Cardiac fibroblast (primary cell): ENCODE measurements at regions not wholly inside any gene's neighbourhood (a gene's known extent, or its start where the extent isn't known, plus 50 kb on each side); places are given as distances from the start of the nearest gene placed in this dataset.

Source experiments
- DNase-seq, 2 donors: peaks; one replicate each; pipeline versions ENCODE4 v3.0.0 to v3.0.0-alpha.2; 2010; ENCODE audit warnings: low read depth in 2 of 2
- H3K4me3 ChIP-seq, 2 donors: replicated peaks in 1 of 2; 1 replicate in 1 of 2; 2 replicates in 1 of 2; pipeline ENCODE4 v1.5.1; 2011; ENCODE audit warnings: low read depth in 2 of 2, low read length in 2 of 2, mild to moderate bottlenecking in 2 of 2, moderate library complexity in 1 of 2
- CTCF ChIP-seq: IDR thresholded peaks from one replicate; pipeline ENCODE4 v1.5.1; 2011; ENCODE audit warnings: low read depth, mild to moderate bottlenecking, low read length, inconsistent platforms

GRCh38 chr1:61518670-61519400 is 206.1 kb downstream of the TM2D1 start:
- H3K4me3 ChIP-seq, result no peak overlapping the region
- TF ChIP-seq CTCF, result peak; percentile 5
- DNase-seq, result peak in 1 of 2 donors; percentile 18

GRCh38 chr1:61517345-61517744 is 207.6 kb downstream of the TM2D1 start:
- DNase-seq, result no peak
- no peak overlapping the region for H3K4me3 ChIP-seq
- TF ChIP-seq CTCF, result no peak

- no peak for DNase-seq
- no peak for TF ChIP-seq CTCF
Measured at GRCh38 chr1:61515096-61515495, 209.8 kb downstream of the TM2D1 start.

More at GRCh38 chr1:61515096-61515495, 209.8 kb downstream of the TM2D1 start:
- no peak overlapping the region for H3K4me3 ChIP-seq
